ENCODE measurements at regions not wholly inside any gene's neighbourhood (a gene's known extent, or its start where the extent isn't known, plus 50 kb on each side); places are given as distances from the start of the nearest gene placed in this dataset.
"Not testable (repeated sequence)": the region's sequence is repeated elsewhere in the genome, so short reads cannot be mapped to it uniquely, and the experiment has no call there.

DNA sequence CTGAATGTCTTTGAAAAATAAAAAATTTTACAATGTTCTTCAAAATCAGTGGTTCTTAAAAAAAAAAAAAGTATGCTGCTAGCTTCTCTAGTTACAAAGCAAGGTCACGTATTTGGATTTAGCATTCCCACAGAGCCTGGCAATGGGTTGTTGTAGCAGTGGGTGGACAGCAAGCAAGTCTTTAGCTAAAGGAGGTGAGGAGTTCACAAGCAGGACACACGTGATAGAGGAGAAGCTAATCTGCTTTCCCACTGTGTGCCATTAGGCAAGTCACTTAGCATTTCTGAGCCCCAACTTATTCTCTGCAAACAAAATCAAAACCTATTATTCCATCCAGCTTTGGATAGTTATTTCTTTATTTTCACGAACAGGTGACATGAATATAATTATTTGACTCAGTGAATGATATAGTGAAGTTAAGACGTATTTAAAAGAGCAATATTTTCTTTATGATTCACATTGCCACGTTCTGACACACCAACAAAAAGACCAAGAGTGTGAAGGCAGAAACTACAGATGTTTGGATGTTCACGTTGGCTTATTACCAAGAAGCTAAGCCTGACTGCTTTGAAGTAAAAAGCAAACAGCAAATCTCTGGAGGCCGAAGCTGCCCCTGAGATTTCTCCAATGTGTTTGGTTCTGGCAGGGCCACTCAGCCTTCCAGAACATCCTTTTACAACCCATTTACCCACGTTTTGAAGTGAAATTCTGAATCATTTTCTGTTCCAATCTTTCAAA is 612.1 kb upstream of the CDH6 start:
- DNase-seq: no peak

DNA sequence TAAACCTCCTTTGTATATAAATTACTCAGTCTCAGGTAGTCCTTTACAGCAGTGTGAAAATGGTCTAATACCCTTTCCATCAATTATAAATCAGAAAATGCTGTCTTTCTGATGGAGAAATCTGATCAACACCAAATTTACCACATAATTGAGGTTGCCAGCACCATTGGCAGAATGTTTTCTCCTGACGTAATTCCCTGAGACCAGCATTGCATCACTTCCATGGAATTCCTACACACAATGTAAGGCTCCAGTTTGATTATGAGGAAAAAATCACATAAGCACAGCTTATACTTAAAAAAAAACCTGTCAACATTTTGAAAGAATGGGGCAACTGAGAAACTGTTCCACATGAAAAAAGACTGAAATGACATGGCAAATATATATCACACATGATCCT is 618.7 kb upstream of the CDH6 start:
- no peak for DNase-seq

GRCh38 chr5:30572279-30572678 is 621.2 kb upstream of the CDH6 start:
- no peak for DNase-seq

DNA sequence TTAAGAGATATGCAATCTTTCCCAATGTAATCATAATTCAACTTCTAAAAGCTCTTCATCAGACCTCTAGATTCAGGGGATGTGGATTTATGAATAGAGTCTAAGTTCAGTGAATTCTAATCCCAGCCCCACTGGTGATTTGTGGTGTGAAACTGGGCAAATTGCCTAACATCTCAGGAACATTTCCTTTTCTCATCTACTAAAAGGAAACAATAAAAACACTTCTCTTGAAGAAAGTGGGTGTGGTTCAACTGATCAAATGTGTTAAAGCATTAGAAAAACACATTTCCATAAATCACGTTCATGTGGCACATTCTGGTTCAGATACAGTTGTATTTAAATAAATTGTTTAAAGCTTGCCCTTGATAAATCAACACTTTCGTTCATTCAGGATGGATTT is 631.7 kb upstream of the CDH6 start:
- DNase-seq: no peak

- no peak for DNase-seq
Observed at GRCh38 chr5:30551618-30552017, 641.9 kb upstream of the CDH6 start.

DNA sequence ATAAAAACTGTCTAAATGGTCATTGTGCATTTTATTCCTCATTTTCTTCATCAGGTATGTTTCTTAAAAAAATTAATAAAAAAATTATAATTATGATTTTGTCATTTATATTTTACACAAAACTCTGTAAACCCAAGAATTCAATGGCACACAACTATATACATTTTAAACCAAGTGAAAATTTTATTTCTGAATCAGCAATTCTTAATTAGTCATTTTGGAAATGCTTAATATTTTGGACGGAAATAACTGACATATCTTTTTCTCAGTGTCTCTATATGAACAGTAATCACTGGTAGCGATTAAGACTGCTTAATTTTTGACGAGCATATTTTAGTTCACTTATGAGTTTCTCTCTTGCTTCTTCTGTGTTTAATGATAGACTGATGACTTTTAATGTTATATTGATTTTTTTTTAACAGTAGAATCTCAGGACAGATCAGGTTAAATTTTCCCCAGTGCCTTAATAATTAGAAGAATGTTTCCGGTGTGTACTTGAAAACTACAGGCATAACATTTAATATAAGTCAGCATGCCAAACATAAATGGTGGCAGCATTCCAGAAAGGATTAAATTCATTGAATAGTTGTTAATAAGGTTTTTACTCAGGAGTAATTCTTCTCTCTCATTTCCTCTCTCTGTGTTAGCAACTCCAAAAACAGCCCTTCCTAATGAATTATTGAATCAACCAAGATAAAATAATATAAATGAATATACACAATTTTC is 644.7 kb upstream of the CDH6 start:
- no peak for DNase-seq

GRCh38 chr5:30540150-30540549 is 653.3 kb upstream of the CDH6 start:
- DNase-seq: no peak

DNA sequence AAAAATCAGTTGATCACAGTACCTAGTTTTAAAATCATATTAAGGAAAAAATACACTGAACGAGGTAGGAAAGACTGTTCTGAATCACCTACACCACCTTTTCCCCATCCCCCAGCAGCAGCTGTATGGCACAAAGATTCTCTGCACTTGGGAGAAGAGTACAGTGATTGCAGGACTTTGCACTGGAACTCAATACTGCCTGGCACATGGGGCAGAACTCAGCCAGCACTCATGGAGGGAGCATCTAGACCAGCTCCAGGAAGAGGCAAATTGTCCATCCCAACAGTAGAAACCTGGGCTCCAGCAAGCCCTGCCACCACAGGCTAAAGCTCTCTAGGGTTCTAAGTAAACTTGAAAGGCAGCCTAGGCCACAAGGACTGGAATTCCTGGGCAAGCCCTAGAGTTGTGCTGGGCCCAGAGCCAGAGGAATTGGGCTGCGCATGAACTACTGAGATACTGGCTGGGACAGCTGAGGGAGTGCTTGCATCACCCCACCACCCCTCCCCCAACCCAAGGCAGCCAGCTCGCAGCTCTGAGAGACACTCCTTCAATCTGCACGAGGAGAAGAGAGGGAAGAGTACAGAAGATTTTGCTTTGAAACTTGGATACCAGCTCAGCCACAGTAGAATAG is 654.4 kb upstream of the CDH6 start:
- no peak for DNase-seq

GRCh38 chr5:30525353-30525752 is 668.1 kb upstream of the CDH6 start:
- no peak for DNase-seq

- no peak for DNase-seq
Observed at GRCh38 chr5:30524428-30524827, 669.1 kb upstream of the CDH6 start.

DNA sequence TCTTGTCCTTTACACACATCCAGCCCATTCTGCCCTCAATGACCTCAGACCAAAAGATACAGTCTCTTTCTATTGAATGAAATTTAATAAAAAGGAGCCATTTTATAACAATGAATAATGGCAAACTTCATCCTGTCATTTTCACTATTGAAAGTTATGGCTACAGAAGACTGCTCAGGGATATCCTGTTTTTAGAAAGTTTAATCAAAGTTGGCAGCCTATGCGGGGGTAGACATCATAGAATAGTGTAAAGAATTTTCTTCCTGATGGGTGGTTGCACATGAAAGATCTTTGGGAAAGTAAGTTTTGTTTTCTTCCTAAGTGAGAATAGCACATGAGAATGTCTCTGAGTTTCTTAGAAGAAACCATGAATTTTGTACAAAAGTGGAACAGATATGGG is 670.4 kb upstream of the CDH6 start:
- DNase-seq: no peak

DNA sequence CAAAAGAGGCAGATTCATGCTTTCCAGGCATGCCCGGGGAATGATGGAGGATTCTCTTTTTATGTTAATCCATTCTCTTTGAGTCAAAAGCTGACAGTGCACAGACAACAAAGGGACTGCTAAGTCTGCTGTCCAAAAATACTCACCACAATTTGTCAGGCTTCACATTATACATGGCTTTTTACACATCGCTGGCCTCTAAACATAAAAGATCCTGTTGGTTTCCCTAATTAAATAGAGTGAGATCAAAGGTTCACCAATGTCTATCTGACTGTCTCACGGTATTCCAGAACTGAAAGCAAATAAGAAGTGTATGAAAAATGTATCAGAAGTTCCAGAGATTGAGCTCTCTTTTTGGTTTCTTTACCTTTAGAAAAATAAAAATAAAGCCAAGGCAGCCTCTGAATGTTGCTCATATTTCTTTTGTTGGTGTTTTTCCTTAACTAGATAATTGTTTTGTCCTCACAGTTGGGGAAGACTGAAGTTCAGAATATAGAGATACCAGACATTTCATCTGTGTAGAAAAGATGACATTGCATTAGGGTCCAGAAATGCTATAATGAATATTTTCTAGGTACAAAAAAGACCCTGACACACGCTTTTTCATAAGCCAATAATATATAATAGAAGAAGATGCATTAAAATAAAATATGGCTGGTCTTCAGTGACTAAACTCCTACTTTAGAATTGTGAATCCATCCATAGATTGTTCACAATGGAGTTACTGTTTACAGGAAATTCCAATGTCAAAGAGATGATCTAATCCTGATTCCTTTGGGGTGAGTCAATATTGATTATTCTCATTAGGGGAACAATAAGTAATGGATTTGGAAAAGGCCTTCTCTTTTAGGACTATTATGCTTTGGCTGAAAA is 688.2 kb upstream of the CDH6 start:
- DNase-seq: no peak

- DNase-seq: no peak
Observed at GRCh38 chr5:30502277-30502676, 691.2 kb upstream of the CDH6 start.

GRCh38 chr5:30501065-30501464 is 692.4 kb upstream of the CDH6 start:
- no peak for DNase-seq

DNA sequence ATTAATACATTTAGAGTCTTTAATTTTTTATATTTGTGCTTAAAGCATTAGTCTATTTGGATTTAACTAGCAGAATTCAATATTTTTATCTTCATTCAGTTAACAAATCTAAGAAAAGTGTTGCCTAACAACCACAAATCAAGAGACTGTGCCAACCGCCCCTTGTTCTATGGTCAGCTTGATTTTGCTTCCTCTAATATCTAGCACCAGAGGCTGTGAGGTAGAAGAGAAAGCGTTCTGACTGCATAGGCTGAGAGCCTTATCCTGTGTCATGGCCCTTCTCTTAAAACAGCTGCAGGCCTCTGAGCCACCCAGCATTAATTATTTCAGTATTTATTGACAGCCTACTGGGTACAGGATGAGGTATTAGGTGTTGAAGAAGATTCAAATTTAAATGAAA is 693.0 kb upstream of the CDH6 start:
- no peak for DNase-seq

GRCh38 chr5:30499402-30499801 is 694.1 kb upstream of the CDH6 start:
- DNase-seq: no peak

DNA sequence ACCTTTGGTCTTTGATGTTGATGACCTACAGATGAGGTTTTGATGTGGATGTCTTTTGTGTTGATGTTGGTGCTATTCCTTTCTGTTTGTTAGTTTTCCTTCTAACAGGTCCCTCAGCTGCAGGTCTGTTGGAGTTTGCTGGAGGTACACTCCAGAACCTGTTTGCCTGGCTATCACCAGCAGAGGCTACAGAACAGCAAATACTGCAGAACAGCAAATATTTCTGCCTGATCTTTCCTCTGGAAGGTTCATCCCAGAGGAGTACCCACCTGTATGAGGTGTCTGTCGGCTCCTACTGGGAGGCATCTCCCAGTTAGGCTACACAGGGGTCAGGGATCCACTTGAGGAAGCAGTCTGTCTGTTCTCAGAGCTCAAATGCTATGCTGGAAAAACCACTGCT is 694.5 kb upstream of the CDH6 start:
- DNase-seq: no peak

DNA sequence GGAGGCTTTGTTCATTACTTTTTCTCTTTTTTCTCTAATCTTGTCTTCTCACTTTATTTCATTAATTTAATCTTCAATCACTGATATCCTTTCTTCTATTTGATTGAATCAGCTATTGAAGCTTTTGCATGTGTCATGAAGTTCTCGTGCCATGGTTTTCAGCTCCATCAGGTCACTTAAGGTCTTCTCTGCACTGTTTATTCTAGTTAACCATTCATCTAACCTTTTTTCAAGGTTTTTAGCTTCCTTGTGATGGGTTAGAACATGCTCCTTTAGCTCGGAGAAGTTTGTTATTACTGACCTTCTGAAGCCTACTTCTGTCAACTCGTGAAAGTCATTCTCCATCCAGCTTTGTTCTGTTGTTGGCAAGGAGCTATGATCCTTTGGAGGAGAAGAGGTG is 695.0 kb upstream of the CDH6 start:
- not testable (repeated sequence) for DNase-seq

DNA sequence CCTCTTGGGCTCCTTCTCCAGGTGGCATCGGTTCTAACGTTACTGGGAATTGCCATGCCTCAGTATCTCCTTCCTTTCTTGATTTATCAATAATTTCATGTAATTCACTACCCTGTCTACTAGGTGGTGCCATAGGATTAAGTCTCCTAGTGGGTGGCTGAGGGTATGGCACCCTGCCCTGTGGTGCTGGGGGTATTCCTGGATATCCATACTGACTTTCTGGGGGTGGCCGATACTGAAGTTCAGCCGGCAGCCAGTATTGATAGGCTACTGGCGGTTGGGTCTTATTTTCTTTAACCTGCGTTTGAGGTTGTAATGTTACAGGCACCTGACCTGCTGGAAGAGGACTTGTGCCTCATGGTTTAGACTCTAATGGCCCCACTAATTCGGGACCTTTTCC is 699.4 kb upstream of the CDH6 start:
- DNase-seq: not testable (repeated sequence)

DNA sequence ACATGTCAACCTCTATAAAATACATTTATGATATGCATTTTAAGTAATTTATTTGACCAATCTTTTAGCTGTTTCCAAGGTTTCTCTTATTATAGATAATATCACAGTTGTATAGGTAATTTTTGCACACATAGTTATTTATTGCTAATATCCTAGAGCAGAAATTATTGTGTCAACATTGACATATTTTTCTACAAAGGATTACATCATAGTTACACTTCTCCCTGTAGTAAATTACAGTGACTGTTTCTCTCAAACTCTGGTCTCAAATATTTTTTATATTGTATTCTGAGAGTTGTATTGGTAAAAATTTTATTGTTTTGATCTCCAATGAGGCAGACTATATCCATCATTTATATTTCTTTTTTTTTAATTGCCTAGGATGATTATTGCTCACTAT is 714.4 kb upstream of the CDH6 start:
- DNase-seq: no peak

DNA sequence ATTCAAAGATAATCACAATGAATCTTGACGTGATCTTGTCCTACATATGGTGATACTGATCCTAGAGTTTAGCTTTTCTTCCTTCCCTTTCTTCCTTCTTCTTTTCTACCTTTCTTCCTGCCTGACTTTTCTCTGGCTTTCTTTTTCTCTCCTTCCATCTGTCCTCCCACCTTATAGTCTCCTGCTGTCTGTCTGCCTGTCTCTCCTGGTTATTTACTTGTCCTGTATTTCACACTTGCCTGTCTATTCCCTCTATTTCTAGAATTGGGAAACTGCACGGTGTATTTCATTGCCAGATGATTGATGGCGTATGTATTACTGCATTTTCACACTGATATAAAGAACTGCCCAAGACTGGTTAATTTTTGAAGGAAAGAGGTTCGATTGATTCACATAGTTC is 718.1 kb upstream of the CDH6 start:
- no peak for DNase-seq

DNA sequence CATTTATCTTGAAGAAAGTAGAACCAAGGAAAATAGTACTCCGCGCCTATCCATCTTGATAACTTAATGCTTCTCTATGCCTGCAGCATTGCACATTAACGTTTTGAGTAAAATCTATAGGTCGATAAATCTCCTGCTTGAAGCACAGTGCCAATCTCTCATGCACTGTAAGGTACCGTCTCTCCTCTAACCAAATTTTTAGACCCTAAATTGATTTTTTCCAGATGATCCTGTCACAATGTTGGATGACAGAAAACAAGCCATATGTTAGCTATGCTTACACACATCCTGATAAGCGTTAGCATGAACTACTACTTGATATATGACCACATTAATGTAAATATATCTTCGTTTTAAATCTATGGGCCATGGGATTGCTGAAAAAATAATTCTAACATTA is 723.8 kb upstream of the CDH6 start:
- no peak for DNase-seq

DNA sequence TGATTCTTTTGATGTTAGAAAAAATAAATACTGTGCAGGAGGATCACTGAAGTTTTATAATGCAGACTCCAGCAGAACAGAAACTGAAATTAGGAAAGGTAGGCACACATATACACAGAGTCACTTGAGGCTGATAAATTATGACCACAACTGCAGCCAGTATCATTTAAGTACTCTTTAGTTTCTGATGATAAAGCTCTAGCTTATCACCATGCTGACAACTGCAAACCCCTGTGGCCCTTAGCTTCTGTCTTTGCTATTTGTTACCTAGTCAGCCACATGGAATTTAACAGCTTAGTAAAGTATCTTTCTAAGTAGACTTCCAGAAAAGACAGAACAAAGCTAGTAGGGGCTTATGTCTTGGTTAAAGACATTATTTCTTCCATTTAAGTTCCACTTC is 734.8 kb upstream of the CDH6 start:
- DNase-seq: no peak
